GM20431 (cell line): ENCODE measurements at regions not wholly inside any gene's neighbourhood (a gene's known extent, or its start where the extent isn't known, plus 50 kb on each side); places are given as distances from the start of the nearest gene placed in this dataset.
"Not testable (repeated sequence)": the region's sequence is repeated elsewhere in the genome, so short reads cannot be mapped to it uniquely, and the experiment has no call there.

ENCODE experiments used
- in situ Hi-C: fragments of 300-500 bp; cut with MseI, MboI; formaldehyde crosslinking; loops from one replicate; pipeline ENCODE4 v1.15.0; 2020; ENCODE audit warnings: low sequenced_read_pairs; ENCODE audit not compliant: unreplicated experiment

- in situ Hi-C loops = no loop called here
Measured at GRCh38 chr3:67248726-67249125, 250.6 kb downstream of the KBTBD8 start.

DNA sequence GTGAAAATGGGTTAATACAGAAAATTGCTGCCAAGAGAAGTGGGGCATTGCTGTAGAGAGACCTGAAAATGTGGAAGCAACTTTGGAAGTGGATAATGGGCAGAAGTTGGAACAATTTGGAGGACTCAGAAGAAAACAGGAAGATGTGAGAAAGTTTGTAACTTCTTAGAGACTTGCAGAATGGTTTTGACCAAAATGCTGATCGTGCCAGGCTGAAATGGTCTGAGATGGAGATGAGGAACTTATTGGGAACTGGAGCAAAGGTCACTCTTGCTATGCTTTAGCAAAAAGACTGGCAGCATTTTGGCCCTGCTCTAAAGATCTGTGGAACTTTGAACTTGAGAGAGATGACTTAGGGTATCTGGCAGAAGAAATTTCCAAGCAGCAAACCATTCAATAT is 254.8 kb downstream of the KBTBD8 start:
- in situ Hi-C loops = not testable (repeated sequence)

DNA sequence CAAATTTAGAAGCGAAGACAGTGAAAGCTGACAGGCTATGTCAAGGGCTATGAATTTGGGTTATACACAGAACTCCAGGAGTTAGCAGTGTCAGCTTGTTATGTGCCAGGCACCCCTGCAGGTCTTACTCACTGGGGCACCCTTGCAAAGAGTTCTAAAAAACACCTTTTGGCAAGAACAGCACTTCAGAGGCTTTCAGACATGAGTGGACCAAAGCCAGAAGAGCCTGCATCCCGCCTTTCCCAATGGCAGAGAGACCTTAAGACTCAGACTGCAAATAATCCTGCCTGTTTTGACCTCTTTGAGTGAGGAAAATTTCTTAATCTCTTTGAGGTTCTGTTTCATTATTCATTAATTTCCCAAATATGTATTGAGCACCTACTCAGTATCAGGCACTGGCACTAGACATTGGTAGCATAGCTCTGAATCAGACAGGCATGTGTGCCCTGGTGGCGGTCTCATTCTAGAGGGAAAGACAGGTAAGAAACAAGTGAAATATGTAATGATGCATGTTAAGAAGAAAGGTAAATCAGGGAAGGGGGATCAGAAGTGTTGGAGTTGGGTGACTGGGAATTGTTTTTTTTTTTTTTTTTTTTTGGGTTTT is 280.0 kb downstream of the KBTBD8 start:
- in situ Hi-C loops = no loop called here

GRCh38 chr3:67286586-67286985 is 288.5 kb downstream of the KBTBD8 start:
- in situ Hi-C loops = no loop called here

GRCh38 chr3:67288466-67289106 is 290.5 kb downstream of the KBTBD8 start:
- in situ Hi-C loops = no loop called here

GRCh38 chr3:67289626-67290025 is 291.5 kb downstream of the KBTBD8 start:
- in situ Hi-C loops = no loop called here

GRCh38 chr3:67290438-67290837 is 292.3 kb downstream of the KBTBD8 start:
- in situ Hi-C loops = no loop called here

GRCh38 chr3:67291287-67292252 is 293.5 kb downstream of the KBTBD8 start:
- in situ Hi-C loops = no loop called here

GRCh38 chr3:67292356-67293121 is 294.4 kb downstream of the KBTBD8 start:
- in situ Hi-C loops = no loop called here

DNA sequence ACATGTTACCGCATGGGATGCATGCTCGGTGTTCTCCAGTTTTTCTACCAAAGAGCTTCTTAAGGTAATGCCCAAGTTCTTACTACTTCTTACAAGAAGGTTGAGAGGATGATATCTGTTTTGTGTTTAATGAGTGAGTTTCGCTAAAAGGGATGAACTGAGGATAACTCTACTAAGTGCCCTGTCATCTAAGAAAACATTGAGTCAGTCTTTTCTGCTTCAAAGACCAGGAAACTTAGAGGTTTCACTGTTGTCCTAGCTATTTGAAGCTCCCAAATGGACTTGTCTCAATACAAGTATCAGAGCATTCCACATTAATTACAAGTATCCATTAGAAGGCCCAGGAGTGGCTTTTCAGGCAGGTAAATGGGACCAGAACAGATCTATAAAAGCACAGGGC is 296.2 kb downstream of the KBTBD8 start:
- in situ Hi-C loops = no loop called here

GRCh38 chr3:67296039-67296892 is 298.2 kb downstream of the KBTBD8 start:
- in situ Hi-C loops = no loop called here

- in situ Hi-C loops = no loop called here
Measured at GRCh38 chr3:67297715-67298475, 299.8 kb downstream of the KBTBD8 start.

DNA sequence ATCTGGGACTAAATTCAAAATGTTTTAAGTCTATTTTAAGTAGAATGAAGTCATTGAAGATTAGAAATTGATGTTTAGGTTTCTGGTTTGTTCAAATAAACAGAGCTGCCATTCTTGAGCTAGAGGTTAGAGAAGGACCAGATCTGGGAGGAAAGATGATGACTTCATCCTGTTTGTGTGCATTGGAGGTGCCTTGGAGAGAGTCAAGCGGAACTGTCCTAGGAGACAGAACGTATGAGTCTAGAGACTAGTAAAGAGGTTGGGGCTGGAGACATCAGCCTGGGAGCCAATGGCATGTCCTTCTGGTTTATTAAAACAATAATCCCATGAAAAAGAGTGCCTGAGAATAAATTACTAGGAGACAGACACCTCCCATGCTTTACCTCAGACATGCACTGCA is 303.4 kb downstream of the KBTBD8 start:
- in situ Hi-C loops = no loop called here

GRCh38 chr3:67302489-67302888 is 304.4 kb downstream of the KBTBD8 start:
- in situ Hi-C loops = no loop called here

DNA sequence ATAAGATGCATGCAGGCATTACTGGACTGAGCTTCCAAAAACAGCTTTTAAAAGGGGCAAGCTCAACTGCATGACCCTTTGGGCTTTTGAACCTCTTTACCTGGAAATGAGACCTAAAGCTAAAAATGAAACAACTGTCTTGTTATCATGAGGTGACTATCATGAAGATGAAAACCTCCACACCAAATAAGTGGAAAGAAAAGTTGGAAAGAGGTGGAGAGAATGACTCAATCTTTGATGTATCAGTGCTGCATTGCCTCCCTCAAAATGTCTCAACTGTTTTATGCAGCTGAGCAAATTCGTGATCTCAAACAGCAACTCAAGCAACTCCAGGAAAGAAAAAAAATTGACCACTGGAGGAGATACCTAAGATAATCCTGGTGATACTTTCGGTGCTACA is 307.1 kb downstream of the KBTBD8 start:
- in situ Hi-C loops = no loop called here

- in situ Hi-C loops = no loop called here
Measured at GRCh38 chr3:67305922-67306321, 307.8 kb downstream of the KBTBD8 start.

- in situ Hi-C loops = no loop called here
Measured at GRCh38 chr3:67311440-67311839, 313.3 kb downstream of the KBTBD8 start.

GRCh38 chr3:67312155-67312554 is 314.0 kb downstream of the KBTBD8 start:
- in situ Hi-C loops = no loop called here

- in situ Hi-C loops = no loop called here
Measured at GRCh38 chr3:67318162-67318561, 320.1 kb downstream of the KBTBD8 start.
